Suprapubic skin (tissue), 4 donors: ENCODE measurements at regions not wholly inside any gene's neighbourhood (a gene's known extent, or its start where the extent isn't known, plus 50 kb on each side); places are given as distances from the start of the nearest gene placed in this dataset.
"Not testable (repeated sequence)": the region's sequence is repeated elsewhere in the genome, so short reads cannot be mapped to it uniquely, and the experiment has no call there.

Source experiments
- DNase-seq, 2 donors: peaks; one replicate each; pipeline ENCODE4 v3.0.0-alpha.2; 2019; ENCODE audit warnings: low spot score in 2 of 2
- H3K27ac ChIP-seq: fragments of 200-600 bp; sonication (generic); one replicate; pipeline ENCODE4 v1.5.1; 2019
- H3K27me3 ChIP-seq: fragments of 200-600 bp; sonication (generic); one replicate; pipeline ENCODE4 v1.5.1; 2019
- H3K36me3 ChIP-seq: fragments of 200-600 bp; sonication (generic); one replicate; pipeline ENCODE4 v1.5.1; 2019
- H3K4me1 ChIP-seq: fragments of 200-600 bp; sonication (generic); one replicate; pipeline ENCODE4 v1.5.1; 2019
- H3K4me3 ChIP-seq: fragments of 200-600 bp; sonication (generic); one replicate; pipeline ENCODE4 v1.5.1; 2019; ENCODE audit warnings: mild to moderate bottlenecking
- H3K9me3 ChIP-seq: fragments of 200-600 bp; sonication (generic); one replicate; pipeline ENCODE4 v1.5.1; 2019
- EP300 ChIP-seq: sonication (generic); formaldehyde crosslinking; IDR thresholded peaks from one replicate; pipeline ENCODE4 v1.6.1; 2017; ENCODE audit warnings: antibody characterized with exemption
- POLR2A ChIP-seq, 2 donors: fragments of 450-650 bp; IDR thresholded peaks; one replicate each; pipeline ENCODE4 v1.6.1; 2017; ENCODE audit warnings: antibody characterized with exemption in 2 of 2, mild to moderate bottlenecking in 2 of 2, moderate library complexity in 2 of 2
- POLR2AphosphoS5 ChIP-seq, 3 donors: sonication (generic); formaldehyde crosslinking; IDR thresholded peaks; one replicate each; pipeline ENCODE4 v1.6.1; 2017; ENCODE audit warnings: antibody characterized with exemption in 3 of 3
- WGBS: methylation state at CpG from one replicate; pipeline ENCODE4 v1.1.5; 2018; 5-methylcytosine and 5-hydroxymethylcytosine counted together
- TF ChIP-seq, protein P1 (sequence below), 2 donors: fragments of 200-600 bp in 1 of 2; fragments of 450-650 bp in 1 of 2; sonication (generic) in 1 of 2; IDR thresholded peaks; one replicate each; pipeline ENCODE4 v1.5.1; 2016 to 2019; ENCODE audit warnings: antibody characterized with exemption in 2 of 2, mild to moderate bottlenecking in 1 of 2, moderate library complexity in 1 of 2

DNA sequence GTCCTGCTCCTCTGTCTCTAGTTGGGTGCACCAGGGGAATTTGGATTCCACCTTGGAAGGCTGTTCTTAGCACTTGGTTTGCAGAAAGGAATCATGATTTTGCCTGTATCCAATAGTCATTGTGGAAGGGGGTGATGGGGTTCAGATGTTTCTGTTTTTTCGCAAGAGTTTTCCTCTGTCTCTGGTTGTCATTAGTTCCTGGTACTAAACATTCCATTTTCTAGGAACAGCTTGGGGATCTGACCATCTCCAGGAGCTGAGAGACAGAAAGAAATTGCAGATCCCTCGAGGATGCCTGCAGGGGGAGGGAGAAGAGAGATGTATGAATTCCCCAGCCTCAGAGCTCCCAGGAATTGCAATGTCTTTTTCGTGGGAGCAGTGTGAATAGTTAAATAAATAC is 70.9 kb downstream of the CYTL1 start:
- Histone ChIP-seq H3K27me3 (peaks cover 4% of the 10 kb centered on the region), H3K4me1 (peaks cover 25% of the 10 kb centered on the region), H3K36me3 (no peaks in the 10 kb centered on the region), H3K9me3 (no peaks in the 10 kb centered on the region), H3K27ac (no peak overlapping the region), H3K4me3 (no peak overlapping the region)
- 48% methylated on average over 3 of the region's 3 CpGs for WGBS
- no peak for DNase-seq
- TF ChIP-seq, protein P1, sequence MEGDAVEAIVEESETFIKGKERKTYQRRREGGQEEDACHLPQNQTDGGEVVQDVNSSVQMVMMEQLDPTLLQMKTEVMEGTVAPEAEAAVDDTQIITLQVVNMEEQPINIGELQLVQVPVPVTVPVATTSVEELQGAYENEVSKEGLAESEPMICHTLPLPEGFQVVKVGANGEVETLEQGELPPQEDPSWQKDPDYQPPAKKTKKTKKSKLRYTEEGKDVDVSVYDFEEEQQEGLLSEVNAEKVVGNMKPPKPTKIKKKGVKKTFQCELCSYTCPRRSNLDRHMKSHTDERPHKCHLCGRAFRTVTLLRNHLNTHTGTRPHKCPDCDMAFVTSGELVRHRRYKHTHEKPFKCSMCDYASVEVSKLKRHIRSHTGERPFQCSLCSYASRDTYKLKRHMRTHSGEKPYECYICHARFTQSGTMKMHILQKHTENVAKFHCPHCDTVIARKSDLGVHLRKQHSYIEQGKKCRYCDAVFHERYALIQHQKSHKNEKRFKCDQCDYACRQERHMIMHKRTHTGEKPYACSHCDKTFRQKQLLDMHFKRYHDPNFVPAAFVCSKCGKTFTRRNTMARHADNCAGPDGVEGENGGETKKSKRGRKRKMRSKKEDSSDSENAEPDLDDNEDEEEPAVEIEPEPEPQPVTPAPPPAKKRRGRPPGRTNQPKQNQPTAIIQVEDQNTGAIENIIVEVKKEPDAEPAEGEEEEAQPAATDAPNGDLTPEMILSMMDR (IDR thresholded peaks at IDR 0.05), result no peak
- TF ChIP-seq EP300 (no peak), POLR2A (IDR thresholded peaks at IDR 0.05) (no peak)

GRCh38 chr4:4950561-4951290 is 68.5 kb downstream of the CYTL1 start:
- Histone ChIP-seq H3K27ac (no peak overlapping the region), H3K36me3 (no peaks in the 10 kb centered on the region), H3K9me3 (no peaks in the 10 kb centered on the region), H3K4me3 (no peak overlapping the region), H3K4me1 (peaks cover 19% of the 10 kb centered on the region), H3K27me3 (no peaks in the 10 kb centered on the region)
- no peak for DNase-seq
- WGBS, result 58% methylated on average over 9 of the region's 9 CpGs
- TF ChIP-seq POLR2A (IDR thresholded peaks at IDR 0.05) (no peak), POLR2AphosphoS5 (IDR thresholded peaks at IDR 0.05) (no peak), EP300 (no peak)
- TF ChIP-seq, protein P1 (IDR thresholded peaks at IDR 0.05), result no peak

DNA sequence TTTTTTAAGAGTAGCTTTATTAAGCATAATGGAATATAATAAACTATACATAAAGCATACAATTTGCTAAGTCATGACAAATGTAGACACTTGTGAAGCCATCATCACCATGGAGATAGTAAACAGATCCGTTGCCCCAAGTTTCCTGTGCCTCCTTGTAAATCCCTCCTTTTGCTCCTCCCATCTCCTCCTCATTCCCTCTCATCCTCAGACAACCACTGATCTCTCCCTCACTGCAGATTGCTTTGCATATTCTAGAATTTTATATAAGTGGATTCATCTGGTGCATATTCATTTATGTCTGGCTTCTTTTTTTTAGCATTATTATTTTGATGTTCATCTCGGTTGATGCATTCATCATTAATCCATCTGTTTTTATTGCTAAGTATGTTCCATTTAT is 67.0 kb downstream of the CYTL1 start:
- Histone ChIP-seq H3K36me3 (no peaks in the 10 kb centered on the region), H3K27me3 (no peaks in the 10 kb centered on the region), H3K9me3 (no peaks in the 10 kb centered on the region), H3K4me1 (peaks cover 19% of the 10 kb centered on the region), H3K27ac (no peak overlapping the region), H3K4me3 (no peak overlapping the region)
- TF ChIP-seq EP300, result no peak
- no peak for DNase-seq
- 50% methylated on average over 2 of the region's 2 CpGs for WGBS

DNA sequence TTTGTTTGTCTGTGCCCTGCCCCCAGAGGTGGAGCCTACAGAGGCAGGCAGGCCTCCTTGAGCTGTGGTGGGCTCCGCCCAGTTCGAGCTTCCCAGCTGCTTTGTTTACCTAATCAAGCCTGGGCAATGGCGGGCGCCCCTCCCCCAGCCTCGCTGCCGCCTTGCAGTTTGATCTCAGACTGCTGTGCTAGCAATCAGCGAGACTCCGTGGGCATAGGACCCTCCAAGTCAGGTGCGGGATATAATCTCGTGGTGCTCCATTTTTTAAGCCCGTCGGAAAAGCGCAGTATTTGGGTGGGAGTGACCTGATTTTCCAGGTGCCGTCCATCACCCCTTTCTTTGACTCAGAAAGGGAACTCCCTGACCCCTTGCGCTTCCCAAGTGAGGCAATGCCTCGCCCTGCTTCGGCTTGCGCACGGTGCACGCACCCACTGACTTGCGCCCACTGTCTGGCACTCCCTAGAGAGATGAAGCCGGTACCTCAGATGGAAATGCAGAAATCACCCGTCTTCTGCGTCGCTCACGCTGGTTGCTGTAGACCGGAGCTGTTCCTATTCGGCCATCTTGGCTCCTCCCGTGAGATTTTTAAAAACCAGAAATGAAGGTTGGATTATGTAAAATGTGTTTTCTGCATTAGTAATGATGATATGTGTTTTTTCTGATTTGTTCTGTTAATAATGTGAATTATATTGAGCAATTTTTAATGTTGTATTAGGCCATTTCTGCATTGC is 59.7 kb downstream of the CYTL1 start:
- H3K9me3 ChIP-seq, result peaks cover 11% of the 10 kb centered on the region
- not testable (repeated sequence) for H3K36me3 ChIP-seq, DNase-seq, H3K27me3 ChIP-seq, H3K4me1 ChIP-seq, H3K27ac ChIP-seq, H3K4me3 ChIP-seq
- WGBS, result 94% methylated on average over 20 of the region's 29 CpGs

DNA sequence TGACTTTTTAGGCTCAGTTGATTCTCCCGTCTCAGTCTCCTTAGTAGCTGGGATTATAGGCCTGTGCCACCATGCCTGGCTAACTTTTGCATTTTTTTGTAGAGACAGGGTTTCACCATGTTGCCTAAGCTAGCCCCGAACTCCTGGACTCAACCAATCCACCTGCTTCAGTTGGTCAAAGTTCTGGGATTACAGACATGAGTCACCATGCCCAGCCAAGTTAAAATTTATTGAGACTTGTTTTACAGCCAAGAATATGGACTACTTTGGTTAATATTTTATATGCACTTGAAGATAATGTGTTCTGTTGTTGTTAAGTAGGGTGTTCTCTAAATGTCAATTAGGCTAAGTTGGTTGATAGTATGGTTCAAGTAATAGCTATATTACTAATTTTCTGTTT is 58.7 kb downstream of the CYTL1 start:
- DNase-seq, result no peak
- 86% methylated on average over 2 of the region's 2 CpGs for WGBS
- H3K9me3 ChIP-seq, result peaks cover 11% of the 10 kb centered on the region
- H3K4me1 ChIP-seq, result no peaks in the 10 kb centered on the region
- H3K36me3 ChIP-seq, result no peaks in the 10 kb centered on the region
- TF ChIP-seq EP300, result no peak
- TF ChIP-seq, protein P1 (IDR thresholded peaks at IDR 0.05), result no peak
- TF ChIP-seq POLR2A (IDR thresholded peaks at IDR 0.05), result no peak
- no peak for TF ChIP-seq POLR2AphosphoS5 (IDR thresholded peaks at IDR 0.05)
- no peak overlapping the region for H3K27ac ChIP-seq
- no peaks in the 10 kb centered on the region for H3K27me3 ChIP-seq
- H3K4me3 ChIP-seq, result no peak overlapping the region

GRCh38 chr4:4961936-4962335 is 57.3 kb downstream of the CYTL1 start:
- WGBS, result 74% methylated on average over 1 of the region's 1 CpG
- Histone ChIP-seq H3K27me3 (no peaks in the 10 kb centered on the region), H3K36me3 (no peaks in the 10 kb centered on the region), H3K4me3 (no peak overlapping the region), H3K4me1 (no peaks in the 10 kb centered on the region), H3K27ac (no peak overlapping the region), H3K9me3 (peaks cover 11% of the 10 kb centered on the region)
- no peak for DNase-seq
- TF ChIP-seq EP300 (no peak), POLR2AphosphoS5 (IDR thresholded peaks at IDR 0.05) (no peak), POLR2A (IDR thresholded peaks at IDR 0.05) (no peak)
- TF ChIP-seq, protein P1 (IDR thresholded peaks at IDR 0.05), result no peak
